ENCODE measurements at regions not wholly inside any gene's neighbourhood (a gene's known extent, or its start where the extent isn't known, plus 50 kb on each side); places are given as distances from the start of the nearest gene placed in this dataset.
"Not testable (repeated sequence)": the region's sequence is repeated elsewhere in the genome, so short reads cannot be mapped to it uniquely, and the experiment has no call there.

DNA sequence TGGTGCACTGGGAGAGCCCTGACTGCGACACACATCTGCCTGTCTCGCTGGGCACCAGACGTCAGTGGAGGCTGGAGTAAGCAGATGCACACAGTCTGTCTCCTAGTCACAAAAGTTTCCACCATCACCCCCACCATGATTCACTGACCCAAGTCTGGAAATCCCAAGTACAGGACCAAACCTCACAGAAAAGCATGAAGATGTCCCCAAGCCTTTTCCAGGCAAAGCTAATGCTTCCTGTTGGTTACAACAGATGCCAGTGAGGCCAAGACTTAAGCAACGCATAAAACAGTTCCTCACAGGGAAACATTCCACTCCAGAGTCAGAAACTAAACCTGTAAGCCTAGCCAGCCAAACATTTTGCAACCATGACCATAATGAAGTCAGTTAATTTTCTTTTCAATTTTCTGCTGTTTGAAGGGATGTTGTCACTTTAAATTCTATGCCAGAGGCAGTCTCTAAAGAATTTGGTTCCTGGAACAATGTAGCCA lies 259.3 kb upstream of the SLC30A5 start:
- intact Hi-C loops (cut with micrococcal nuclease): no loop called here

DNA sequence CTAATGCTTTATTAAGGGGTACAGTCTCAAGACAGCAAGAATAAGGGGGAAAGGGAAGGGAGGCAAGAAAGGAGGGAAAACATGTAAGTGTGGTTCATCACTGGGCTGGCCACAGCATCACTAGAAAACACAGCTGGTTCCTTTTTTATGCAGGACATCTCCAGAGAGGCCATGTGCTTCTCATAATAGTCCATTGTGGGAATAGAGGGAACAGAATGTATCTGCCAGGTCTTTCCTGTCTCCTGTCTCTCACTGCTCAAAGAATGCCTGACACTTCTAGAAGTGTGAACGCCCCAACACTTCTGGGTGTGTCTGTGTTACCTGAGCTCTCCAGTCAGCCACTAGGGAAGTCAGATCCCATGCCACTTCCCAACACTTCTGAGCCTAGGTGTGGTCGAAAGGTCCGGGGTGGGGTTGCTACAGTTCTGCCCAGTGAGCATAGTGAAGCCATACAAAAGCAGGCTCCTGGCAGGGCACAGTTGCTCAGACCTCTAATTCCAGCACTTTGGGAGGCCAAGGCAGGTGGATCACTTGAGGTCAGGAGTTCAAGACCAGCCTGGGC lies 255.6 kb upstream of the SLC30A5 start:
- intact Hi-C loops (cut with micrococcal nuclease): no loop called here

DNA sequence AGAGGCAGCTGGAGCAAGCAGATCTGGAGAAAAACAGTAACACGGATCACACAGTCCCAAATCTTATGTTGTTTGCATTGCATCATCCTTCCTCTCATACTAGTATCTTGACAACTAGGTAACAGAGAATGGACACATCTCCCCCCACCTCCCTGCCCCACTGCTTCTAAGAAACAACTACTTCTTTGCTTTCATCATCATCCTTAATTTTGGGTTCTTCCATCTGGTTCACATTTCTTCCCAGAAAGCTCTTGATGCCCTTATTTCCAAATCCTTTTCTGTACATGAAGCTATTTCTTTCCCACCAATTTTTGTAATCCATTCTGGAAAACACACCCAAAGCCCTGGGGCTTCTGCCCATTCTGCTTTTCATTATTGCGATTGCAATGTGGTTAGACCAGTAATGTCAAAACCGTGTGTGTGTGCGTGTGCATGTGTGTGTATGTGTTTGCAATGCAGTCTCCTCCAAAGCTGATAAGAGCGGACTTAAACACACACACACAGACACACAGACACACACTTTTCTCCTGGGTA lies 254.7 kb upstream of the SLC30A5 start:
- intact Hi-C loops (cut with micrococcal nuclease): no loop called here

DNA sequence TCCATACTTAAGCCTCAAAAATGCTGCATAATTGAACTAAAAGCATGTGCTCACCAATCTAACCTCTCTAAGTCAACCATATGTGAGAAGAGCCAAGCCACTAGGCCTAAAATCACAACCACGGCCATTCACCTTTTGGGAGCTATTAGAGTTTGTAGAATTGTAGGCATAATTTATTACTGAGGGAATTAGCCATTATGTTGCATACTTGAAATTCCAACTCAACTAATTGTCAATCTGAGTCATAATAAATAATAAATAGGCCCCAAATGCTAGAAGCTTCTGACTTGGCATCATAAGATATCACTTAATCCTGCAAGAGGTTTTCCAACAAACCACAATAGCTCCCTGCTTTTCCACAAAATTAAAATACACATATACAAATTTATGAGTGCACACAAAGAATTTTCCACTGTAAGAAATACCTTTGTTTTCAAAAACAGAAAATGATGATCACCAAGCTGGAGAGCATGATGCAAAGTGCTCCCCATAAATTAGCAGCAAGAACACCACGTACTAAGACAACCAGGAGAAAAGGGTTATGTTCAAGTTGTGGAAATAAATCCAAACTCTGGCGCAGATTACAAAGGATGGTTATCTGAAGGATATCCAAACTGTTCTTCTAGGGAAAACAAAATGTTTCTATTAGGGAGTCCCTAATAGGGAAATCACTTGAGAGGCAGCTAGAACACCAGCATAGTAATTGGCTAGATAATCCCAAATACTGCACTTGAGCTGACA lies 250.0 kb upstream of the SLC30A5 start:
- intact Hi-C loops (cut with micrococcal nuclease): no loop called here

DNA sequence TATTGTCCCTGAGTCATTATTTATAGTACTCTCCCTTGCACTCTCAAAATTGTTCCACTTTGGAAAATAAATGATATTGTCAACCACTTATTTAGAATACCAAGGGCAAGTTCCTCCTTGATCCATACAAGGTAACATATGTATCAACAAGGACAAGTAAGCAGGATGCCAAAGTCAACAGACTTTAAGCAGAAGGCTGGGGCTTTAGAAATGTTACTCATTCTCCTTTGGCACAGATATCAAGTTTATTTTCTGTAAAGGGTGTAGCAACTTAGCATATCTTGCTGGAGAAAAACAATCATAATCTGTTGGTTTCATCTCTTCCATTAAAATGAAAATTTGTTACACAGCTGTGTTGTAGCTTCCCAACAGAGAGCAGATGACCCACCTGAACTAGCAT lies 248.7 kb upstream of the SLC30A5 start:
- intact Hi-C loops (cut with micrococcal nuclease): no loop called here

DNA sequence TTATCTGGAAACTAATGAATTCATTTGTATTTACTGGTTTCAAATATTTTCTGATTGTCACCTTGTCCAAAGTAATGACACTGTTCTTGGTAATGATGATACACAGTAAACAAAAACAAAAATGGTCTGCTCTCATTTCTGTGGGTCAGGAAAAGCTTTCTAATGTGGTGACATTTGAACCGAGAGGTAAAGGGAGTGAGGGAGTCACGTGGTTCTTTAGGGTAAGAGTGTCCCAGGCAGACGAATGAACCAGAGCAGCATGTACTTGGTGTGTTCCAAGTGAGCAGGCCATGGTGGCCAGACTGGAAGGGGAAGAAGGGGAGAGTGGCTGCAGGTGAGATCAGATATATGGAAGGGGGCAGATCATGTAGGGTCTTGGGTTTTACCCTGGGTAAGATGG lies 247.0 kb upstream of the SLC30A5 start:
- intact Hi-C loops (cut with micrococcal nuclease): no loop called here

DNA sequence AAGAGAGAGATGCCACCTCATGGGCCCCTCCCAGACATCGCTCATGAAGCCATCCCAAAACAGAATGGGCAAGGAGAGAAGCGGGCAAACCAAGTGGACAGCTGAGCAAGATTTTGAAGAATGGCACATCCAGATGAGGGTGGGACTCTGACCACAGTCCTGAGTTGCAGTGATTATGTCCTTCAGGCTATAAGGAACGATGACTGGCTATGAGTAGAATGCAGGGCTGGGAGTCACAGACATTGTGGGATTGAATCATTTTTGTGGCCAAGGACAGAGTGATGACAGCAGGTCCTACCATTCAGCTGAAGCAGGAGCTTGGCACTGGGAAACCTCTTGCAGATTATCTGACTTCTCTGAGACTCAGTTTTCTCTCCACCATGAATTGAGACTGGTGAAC lies 245.7 kb upstream of the SLC30A5 start:
- intact Hi-C loops (cut with micrococcal nuclease): no loop called here

DNA sequence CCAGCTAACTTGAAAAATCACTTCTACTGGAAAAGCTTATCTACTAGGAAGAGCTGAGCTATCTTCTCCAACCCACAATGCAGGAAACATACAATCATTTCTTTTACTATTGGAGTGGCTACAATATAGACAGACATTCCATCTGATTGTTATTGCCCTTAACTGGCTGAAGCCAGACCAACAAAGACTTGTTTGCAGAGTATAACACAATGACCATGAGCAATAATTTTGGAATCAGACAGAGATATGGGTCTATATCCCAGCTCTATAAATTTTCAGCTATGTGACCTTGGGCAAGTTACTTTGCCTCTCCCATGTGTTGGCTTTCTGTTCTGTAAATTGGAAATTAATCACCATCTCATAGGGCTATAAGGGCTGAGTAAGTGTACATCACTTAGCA lies 244.7 kb upstream of the SLC30A5 start:
- intact Hi-C loops (cut with micrococcal nuclease): no loop called here

DNA sequence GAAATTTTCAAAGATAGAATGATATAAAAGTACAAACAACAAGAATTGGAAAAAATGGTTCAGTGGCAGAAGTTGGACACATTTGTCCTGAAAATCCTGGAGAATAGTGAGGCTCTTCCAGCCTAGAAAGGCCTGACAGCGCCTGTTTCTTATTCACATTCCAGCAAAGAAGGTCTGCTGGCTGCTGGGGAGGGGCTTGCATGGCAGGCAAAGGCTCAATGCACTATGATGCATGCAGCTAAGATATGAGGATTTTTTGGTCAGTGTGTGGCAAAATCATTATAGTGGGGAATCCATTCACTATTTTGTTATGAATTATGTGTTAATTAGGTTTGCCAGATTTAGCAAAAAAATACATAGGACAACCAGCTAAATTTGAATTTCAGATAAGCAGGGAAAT lies 243.9 kb upstream of the SLC30A5 start:
- intact Hi-C loops (cut with micrococcal nuclease): no loop called here

DNA sequence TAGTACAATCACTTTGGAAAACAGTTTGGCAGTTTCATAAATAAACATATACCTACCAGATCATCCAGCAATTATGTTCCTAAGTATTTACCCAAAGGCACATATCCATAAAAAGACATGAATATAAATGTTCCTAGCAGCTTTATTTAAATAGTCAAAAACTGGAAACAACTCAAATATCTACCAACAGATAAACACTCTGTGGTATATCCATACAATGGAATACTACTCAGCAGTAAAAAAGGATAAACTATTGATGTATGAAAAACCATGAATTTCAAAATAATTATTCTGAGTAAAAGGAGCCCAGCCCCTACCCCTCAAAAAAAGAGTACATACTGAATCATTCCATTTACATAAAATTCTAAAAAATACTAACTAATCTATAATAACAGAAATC lies 232.7 kb upstream of the SLC30A5 start:
- intact Hi-C loops (cut with micrococcal nuclease): no loop called here

DNA sequence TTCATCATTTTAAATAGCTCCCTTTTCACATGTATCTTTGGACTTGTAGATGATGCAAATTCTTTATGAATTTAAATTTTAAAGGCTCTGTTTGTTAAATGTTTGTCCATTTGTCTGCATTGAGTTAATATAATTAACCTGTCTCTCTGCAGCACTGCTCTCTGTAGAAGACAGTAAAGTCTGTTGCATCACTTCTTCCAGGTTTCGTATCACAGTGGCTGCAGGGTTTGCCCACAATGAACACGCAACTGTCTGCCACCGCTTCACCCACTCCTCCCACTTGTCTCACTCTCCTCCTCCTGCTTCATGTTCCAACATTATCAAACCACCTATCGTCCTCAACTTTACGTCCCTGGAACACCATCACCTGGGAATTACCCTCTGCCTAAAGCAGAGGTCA lies 231.3 kb upstream of the SLC30A5 start:
- intact Hi-C loops (cut with micrococcal nuclease): no loop called here

DNA sequence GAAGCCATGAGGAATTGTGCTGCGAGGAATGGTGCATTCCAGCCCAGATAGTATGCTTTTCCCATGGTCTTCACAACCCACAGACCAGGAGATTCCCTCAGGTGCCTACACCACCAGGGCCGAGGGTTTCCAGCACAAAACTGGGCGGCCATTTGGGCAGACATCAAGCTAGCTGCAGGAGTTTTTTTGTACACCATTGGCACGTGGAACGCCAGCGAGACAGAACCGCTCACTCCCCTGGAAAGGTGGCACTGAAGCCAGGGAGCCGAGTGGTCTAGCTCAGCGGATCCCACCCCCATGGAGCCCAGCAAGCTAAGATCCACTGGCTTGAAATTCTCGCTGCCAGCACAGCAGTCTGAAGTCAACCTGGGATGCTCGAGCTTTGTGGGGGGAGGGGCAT lies 228.6 kb upstream of the SLC30A5 start:
- intact Hi-C loops (cut with micrococcal nuclease): not testable (repeated sequence)

DNA sequence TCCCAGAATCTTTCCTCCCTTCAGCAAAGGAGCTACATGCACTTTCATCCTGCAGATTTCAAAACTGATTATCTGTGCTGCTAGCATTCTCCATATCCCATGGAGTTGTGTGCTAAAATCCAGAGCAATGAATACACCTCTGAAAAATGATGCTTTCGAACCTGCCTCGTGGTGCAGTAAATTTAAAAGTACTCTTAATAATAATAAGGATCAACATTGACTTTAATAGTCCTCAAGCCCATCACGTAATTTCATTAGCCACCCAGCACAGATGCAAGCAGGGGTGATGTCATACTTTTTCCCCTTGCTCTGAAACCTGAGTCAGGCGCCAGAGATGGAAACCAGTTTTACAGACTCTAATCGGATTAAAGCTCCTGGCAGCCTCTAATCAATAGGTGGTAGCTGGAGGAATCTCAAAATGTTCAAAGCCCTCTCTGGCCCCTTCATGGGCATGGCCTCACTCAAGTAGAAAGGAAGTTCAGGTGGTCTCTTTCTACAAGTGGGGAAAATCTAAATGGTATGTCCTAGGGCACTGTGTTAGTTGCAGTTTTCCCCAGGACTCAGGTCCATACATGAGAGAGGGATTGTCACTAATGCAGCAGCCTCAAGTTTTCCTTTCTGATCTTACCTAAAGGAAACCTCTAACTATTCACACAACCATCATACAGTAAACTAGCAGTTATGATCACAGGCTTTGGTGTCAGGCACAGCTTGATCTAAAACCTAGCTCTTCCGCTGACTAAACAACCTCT lies 221.6 kb upstream of the SLC30A5 start:
- intact Hi-C loops (cut with micrococcal nuclease): no loop called here

DNA sequence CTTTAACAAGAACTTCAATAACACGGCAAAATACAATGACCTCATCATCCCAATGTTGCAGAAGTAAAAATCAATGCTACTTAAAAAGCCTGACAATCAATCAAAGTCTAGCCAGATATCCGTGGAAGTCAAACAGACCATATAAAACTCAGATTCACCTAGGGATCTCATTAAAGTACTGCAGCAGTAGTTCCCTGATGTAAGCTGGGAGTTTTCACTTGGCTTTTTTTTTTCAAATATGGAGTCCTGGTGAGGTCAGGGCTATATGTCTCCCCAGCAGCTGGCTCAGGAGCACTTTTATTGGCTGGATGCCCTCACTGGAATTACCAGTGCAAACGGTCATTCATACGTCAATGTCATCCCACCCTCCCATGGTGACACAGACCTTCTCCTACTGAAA lies 220.6 kb upstream of the SLC30A5 start:
- intact Hi-C loops (cut with micrococcal nuclease): no loop called here

DNA sequence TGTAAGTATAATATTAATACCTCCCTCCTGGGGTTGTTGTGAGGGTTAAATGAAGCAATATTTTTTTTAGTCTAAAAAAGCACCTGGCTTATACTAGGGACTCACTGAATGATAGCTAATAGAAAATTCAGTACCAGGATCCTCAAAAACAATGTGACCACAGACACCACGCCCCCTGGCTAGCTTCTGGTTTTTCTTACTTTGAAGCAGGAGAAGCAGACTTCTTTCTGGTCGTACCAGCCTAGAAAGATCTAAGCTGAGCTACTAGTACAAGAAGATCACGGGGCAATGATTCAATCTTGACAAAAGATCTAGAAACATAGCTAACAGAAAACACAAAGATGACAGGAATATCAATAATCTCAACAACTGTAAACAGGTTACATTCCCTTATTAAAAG lies 218.5 kb upstream of the SLC30A5 start:
- intact Hi-C loops (cut with micrococcal nuclease): no loop called here

DNA sequence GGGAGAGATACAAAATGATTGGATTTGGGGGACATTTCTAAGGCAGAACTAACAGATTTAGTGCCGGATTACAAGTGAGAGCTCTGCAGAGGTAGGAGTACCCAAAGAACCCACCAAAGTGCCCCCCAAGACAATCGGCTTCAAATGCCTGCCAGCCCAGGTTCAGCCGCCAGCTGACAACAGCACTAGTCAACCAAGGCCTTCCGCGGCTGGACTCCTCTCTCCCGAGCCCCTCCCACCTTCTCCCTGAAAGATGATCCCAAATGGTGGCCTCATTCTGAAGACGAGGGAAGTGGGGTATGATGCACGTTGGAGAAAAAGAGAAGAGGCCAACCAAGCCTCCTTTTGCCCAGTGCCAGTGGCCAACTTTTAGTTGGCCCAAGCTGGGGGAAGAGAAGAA lies 210.4 kb upstream of the SLC30A5 start:
- intact Hi-C loops (cut with micrococcal nuclease): loop anchor here (5.0 kb wide), 1 partner anchor 79 kb away; no protein-coding TSS in a partner anchor

DNA sequence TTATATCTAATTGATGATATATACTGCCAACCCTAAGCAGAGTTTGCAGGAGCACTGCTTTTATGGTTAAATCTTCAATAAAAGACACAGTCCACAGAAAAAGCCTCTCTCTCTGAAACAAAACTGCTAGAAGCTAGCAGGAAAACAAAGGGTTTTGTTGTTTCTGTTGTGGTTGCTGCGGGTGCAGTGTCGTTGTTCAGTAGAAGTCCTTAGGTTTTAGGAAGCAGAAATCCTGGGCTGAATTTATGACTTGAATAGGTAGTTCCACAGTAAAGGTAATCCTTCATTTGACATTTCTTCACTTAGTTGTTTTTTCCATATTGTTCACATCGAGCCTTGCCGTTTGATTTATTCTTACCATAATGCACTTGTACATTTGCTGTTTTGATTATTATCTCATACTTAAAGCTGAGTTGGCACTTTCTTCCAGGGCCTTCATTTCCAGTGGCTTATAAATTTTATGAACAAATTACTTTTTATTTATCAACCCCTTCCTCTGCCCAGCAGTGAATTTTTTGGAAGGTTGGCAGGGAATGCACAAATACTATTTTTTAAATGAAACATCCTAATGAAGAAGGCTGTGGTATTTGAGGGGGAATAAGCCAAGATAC lies 209.6 kb upstream of the SLC30A5 start:
- intact Hi-C loops (cut with micrococcal nuclease): loop anchor here (1.0 to 5.0 kb wide), 3 partner anchors 78 to 604 kb away; no protein-coding TSS in a partner anchor

DNA sequence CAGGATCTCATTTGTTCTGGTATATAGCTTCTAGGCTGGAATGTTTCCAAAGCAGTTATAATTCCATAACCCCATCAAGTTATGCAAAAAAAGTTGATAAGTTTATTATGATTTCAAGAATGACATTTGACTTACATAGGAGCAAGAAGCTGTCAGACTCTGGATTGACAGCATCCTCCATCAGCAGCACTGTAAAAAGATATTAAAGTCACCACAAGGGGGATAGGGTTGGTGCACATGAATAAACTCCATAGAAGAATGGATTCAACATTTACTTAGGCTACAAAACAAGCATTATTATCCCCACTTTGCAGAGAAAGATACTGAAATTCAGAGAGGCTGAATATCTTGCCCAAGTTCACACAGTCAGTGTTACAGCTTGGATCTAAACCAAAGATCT lies 208.9 kb upstream of the SLC30A5 start:
- intact Hi-C loops (cut with micrococcal nuclease): loop anchor here (1.0 to 5.0 kb wide), 3 partner anchors 77 to 605 kb away; no protein-coding TSS in a partner anchor

DNA sequence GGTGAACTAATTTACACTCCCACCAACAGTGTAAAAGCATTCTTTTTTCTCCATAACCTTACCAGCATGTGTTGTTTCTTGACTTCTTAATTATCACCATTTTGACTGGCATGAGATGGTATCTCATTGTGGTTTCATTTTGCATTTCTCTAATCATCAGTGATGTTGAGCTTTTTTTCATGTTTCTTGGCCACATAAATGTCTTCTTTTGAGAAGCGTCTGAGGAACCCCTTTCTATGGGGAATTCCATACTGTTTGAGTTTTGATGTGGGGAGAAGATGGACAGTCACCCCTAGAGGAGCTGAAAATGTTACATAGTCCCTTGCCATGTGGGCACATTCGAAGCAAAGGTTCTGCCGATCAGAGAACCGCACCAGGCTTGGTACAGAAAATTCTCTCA lies 207.0 kb upstream of the SLC30A5 start:
- intact Hi-C loops (cut with micrococcal nuclease): no loop called here

DNA sequence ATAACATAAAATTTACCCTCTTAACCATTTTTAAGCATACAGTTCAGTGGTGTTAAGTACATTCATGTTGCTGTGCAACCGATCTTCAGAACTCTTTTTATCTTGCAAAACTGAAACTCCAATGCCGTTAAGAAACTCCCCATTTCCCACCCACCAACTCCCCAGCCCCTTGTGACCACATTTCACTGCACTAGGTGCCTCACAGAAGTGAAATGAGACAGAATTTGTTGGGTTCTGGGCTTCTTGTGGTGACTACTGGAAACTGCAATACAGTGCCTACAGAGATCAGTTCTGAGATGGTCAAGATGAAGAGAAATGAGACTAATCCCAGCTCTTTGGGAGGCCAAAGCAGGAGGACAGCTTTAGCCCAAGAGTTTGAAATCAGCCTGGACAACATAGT lies 202.1 kb upstream of the SLC30A5 start:
- intact Hi-C loops (cut with micrococcal nuclease): no loop called here

DNA sequence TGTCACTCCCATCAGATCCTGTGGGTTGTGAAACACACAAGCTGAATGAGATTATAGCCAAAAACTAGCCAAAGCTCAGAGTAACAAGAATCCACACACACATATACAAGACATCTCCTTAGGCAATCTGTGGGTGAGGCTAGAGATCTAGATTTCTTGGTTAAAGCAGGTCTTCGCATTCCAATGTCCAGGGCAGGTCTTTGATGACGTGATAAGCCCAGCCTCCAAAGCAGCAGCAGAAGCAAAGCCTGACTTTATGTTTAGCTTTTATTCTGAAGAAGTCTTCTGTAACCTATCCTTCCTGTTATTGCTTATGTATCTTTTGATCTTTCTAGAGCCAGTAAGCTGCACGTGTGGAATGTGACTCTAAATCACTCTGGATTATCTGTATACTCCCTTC lies 199.1 kb upstream of the SLC30A5 start:
- intact Hi-C loops (cut with micrococcal nuclease): no loop called here
